Ovary (tissue), 7 donors: ENCODE measurements at regions not wholly inside any gene's neighbourhood (a gene's known extent, or its start where the extent isn't known, plus 50 kb on each side); places are given as distances from the start of the nearest gene placed in this dataset.
A peak's percentile ranks its signal among the peaks of the same experiment; 100 is the strongest.

Source experiments
- DNase-seq, 5 donors: peaks; one replicate each; pipeline ENCODE4 v3.0.0-alpha.2; 2019 to 2020
- H3K27ac ChIP-seq, 2 donors: fragments of 200-600 bp; one replicate each; pipeline versions ENCODE4 v1.5.1 to v1.8.0; 2019 to 2022
- H3K27me3 ChIP-seq: fragments of 200-600 bp; one replicate; pipeline ENCODE4 v1.8.0; 2022
- H3K36me3 ChIP-seq: fragments of 200-600 bp; sonication (generic); one replicate; pipeline ENCODE4 v1.5.1; 2019
- H3K4me1 ChIP-seq: one replicate; pipeline ENCODE4 v1.8.1; 2013; ENCODE audit warnings: mild to moderate bottlenecking, moderate library complexity; ENCODE audit not compliant: insufficient read depth
- H3K4me3 ChIP-seq: fragments of 200-600 bp; sonication (generic); one replicate; pipeline ENCODE4 v1.5.1; 2017
- H3K9me3 ChIP-seq, 2 donors: fragments of 200-600 bp in 1 of 2; sonication (generic) in 1 of 2; one replicate each; pipeline versions ENCODE4 v1.5.1 to v1.8.1; 2013 to 2019; ENCODE audit warnings: mild to moderate bottlenecking in 1 of 2, moderate library complexity in 1 of 2
- CTCF ChIP-seq, 3 donors: fragments of 450-650 bp in 2 of 3; fragments of 200-600 bp in 1 of 3; IDR thresholded peaks; one replicate each; pipeline versions ENCODE4 v1.5.1 to v1.8.0; 2016 to 2022; ENCODE audit warnings: antibody characterized with exemption in 3 of 3, mild to moderate bottlenecking in 1 of 3
- EP300 ChIP-seq: sonication (generic); formaldehyde crosslinking; IDR thresholded peaks from one replicate; pipeline ENCODE4 v1.6.1; 2017; ENCODE audit warnings: antibody characterized with exemption
- POLR2A ChIP-seq: fragments of 450-650 bp; IDR thresholded peaks from one replicate; pipeline ENCODE4 v1.6.1; 2017; ENCODE audit warnings: antibody characterized with exemption, mild to moderate bottlenecking, moderate library complexity
- WGBS, 3 donors: extraction: QIAGEN DNeasy Blood & Tissue Kit in 1 of 3; methylation state at CpG; one replicate each; pipeline versions ENCODE4 v1.1.5 to v1.1.7; 2013 to 2017; 5-methylcytosine and 5-hydroxymethylcytosine counted together
- intact Hi-C, 4 donors: fragments of 100-400 bp; cut with DNase I; formaldehyde crosslinking; loops; one replicate each; pipeline versions ENCODE4 v1.11.0 to v1.15.1; 2022 to 2023
- donor health status: DM: no; HTN: no; CAD: no; lungs with moderate emphysema.
- donor health status: DM: no; HTN: no; CAD: no.
- donor health status: Bipolar disorder and iron deficiency.
- donor health status: DM: no; HTN: no; CAD: no.
- donor health status: DM: yes; HTN: yes; CAD: no.

GRCh38 chr12:86838711-86839110 lies 582.5 kb upstream of the MGAT4C start:
- Histone ChIP-seq H3K27ac (no peak overlapping the region), H3K9me3 (no peaks in the 10 kb centered on the region), H3K4me1 (no peaks in the 10 kb centered on the region), H3K27me3 (no peaks in the 10 kb centered on the region), H3K36me3 (no peaks in the 10 kb centered on the region), H3K4me3 (no peak overlapping the region)
- WGBS, 3 donors = 24 to 26% (median 25%) methylated on average over 4 of the region's 4 CpGs
- intact Hi-C loops = no loop called here
- TF ChIP-seq POLR2A (no peak), CTCF (IDR thresholded peaks at IDR 0.05) (no peak), EP300 (no peak)
- peak in 1 of 5 donors; percentile 8 for DNase-seq

- DNase-seq = no peak
- Histone ChIP-seq H3K27ac (no peak overlapping the region), H3K27me3 (no peaks in the 10 kb centered on the region), H3K9me3 (no peaks in the 10 kb centered on the region), H3K36me3 (no peaks in the 10 kb centered on the region), H3K4me1 (no peaks in the 10 kb centered on the region), H3K4me3 (no peak overlapping the region)
- TF ChIP-seq EP300 (no peak), POLR2A (no peak), CTCF (IDR thresholded peaks at IDR 0.05) (no peak)
- 33 to 50% (median 34%) methylated on average over 1 of the region's 1 CpG for WGBS, 3 donors
- intact Hi-C loops = no loop called here
These were observed 582.1 kb upstream of the MGAT4C start for GRCh38 chr12:86838260-86838659.

- no peak for DNase-seq
- WGBS, 3 donors = 76 to 91% (median 85%) methylated on average over 1 of the region's 1 CpG
- H3K9me3 ChIP-seq = no peaks in the 10 kb centered on the region
- no peaks in the 10 kb centered on the region for H3K4me1 ChIP-seq
- H3K4me3 ChIP-seq = no peak overlapping the region
- H3K36me3 ChIP-seq = no peaks in the 10 kb centered on the region
- TF ChIP-seq POLR2A = no peak
- TF ChIP-seq EP300 = no peak
- no peak for TF ChIP-seq CTCF (IDR thresholded peaks at IDR 0.05)
- H3K27ac ChIP-seq = no peak overlapping the region
- intact Hi-C loops = no loop called here
- H3K27me3 ChIP-seq = no peaks in the 10 kb centered on the region
These were observed 581.1 kb upstream of the MGAT4C start for GRCh38 chr12:86837246-86837645.

- intact Hi-C loops = no loop called here
- no peak for DNase-seq
- Histone ChIP-seq H3K27ac (no peak overlapping the region), H3K27me3 (no peaks in the 10 kb centered on the region), H3K4me1 (no peaks in the 10 kb centered on the region), H3K36me3 (no peaks in the 10 kb centered on the region), H3K4me3 (no peak overlapping the region), H3K9me3 (no peaks in the 10 kb centered on the region)
- 86 to 92% (median 89%) methylated on average over 1 of the region's 1 CpG for WGBS, 3 donors
- TF ChIP-seq EP300 (no peak), POLR2A (no peak), CTCF (IDR thresholded peaks at IDR 0.05) (no peak)
These were observed 578.0 kb upstream of the MGAT4C start for GRCh38 chr12:86834217-86834616.

- WGBS, 3 donors = 69 to 75% (median 72%) methylated on average over 2 of the region's 2 CpGs
- intact Hi-C loops = no loop called here
- H3K4me1 ChIP-seq = no peaks in the 10 kb centered on the region
- no peak overlapping the region for H3K4me3 ChIP-seq
- no peaks in the 10 kb centered on the region for H3K9me3 ChIP-seq
- no peak for TF ChIP-seq CTCF (IDR thresholded peaks at IDR 0.05)
- no peak for TF ChIP-seq POLR2A
- TF ChIP-seq EP300 = no peak
- H3K36me3 ChIP-seq = no peaks in the 10 kb centered on the region
- H3K27ac ChIP-seq = no peak overlapping the region
- H3K27me3 ChIP-seq = no peaks in the 10 kb centered on the region
- DNase-seq = no peak
These were observed 571.2 kb upstream of the MGAT4C start for GRCh38 chr12:86827409-86827808.
